GM21526 (cell line): ENCODE measurements at regions not wholly inside any gene's neighbourhood (a gene's known extent, or its start where the extent isn't known, plus 50 kb on each side); places are given as distances from the start of the nearest gene placed in this dataset.

Source experiments
- ATAC-seq: cut with Tn5 transposase; IDR thresholded peaks from one replicate; pipeline ENCODE4 v1.9.1; 2021; ENCODE audit warnings: moderate library complexity; ENCODE audit not compliant: unreplicated experiment, low FRiP score

GRCh38 chr10:78566284-78567111 is 502.3 kb upstream of the ZMIZ1 start:
- ATAC-seq: no peak

- no peak for ATAC-seq
Observed at GRCh38 chr10:78567680-78568455, 500.9 kb upstream of the ZMIZ1 start.

GRCh38 chr10:78568620-78569019 is 500.1 kb upstream of the ZMIZ1 start:
- ATAC-seq: no peak

- no peak for ATAC-seq
Observed at GRCh38 chr10:78570633-78571235, 498.0 kb upstream of the ZMIZ1 start.

- no peak for ATAC-seq
Observed at GRCh38 chr10:78571286-78571685, 497.5 kb upstream of the ZMIZ1 start.

DNA sequence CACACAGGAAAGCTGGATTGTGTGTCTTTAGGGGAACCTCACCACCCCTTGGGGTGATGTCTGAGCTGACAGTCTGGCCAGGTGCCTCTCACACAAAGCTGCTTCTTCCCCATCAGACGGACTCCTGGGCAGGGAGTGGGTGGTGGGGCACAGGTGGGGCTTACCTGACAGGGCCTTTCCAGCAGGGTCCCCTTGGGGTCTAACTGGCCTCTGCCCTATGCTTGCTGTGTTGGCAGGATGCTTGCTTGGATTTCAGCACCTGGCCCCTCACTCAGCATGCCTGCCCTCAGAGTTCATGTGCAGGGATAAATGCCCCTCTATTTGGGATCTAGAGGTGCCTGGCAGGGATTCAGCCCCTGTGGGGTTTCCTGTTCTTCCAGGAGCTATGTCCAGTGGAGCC is 496.9 kb upstream of the ZMIZ1 start:
- no peak for ATAC-seq

- no peak for ATAC-seq
Observed at GRCh38 chr10:78572565-78572964, 496.2 kb upstream of the ZMIZ1 start.

DNA sequence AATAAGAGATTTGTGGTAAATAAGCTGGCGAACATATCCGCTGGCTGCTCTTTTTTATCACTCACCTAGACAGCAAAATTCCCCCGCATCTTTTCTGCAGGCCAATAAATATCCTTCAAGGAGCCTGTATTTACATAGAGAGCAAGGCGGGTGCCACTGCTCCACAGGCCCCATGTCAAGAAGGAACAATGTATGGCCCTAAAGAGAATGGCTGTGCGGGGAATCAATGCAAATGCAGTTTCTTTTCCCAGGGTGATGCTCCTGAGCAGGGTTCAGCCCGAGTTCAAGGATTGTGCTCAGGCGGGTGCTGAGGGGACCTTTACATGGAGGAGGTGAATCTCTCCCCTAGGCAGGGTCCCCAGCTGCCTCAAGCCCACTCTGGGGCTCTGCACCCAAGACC is 494.2 kb upstream of the ZMIZ1 start:
- no peak for ATAC-seq

GRCh38 chr10:78575400-78575799 is 493.4 kb upstream of the ZMIZ1 start:
- no peak for ATAC-seq

- ATAC-seq: no peak
Observed at GRCh38 chr10:78576276-78576675, 492.5 kb upstream of the ZMIZ1 start.

DNA sequence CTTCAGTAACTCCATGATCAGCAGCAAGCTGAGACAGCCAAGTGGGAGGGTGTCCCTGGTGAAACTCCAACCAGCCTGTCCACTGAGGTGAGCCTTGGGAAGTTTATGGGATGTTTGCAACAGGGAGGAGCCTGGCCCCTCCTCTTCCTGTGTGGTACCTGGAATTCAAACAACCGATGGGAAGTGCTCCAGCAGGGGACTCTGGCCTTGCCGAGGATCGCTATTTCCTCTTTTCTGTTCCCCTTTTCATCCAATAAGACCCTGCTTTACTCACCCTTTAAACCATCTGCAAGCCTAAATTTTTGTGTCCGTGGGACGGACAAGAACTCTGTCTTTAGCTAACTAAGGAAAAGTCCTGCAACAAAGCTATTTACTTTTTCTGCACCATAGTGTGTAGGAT is 491.1 kb upstream of the ZMIZ1 start:
- ATAC-seq: no peak

DNA sequence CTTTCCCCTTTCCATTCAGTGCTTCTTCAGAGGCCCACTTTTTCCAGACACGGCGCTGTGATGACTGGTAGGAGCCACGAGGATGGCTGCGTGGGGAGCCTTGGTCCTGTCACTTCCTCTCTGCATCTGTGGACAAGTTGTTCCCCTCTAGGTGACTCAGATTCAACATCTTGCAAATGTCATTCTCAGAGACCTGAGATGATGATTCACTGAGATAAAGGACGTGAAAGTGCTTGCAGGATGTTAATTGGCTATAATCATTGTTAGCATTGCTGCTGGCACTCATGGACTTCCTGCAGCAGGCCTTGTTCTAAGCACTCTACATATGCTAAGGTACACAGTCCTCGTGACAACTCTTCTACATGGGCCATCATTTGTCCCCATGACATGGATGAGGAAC is 489.8 kb upstream of the ZMIZ1 start:
- no peak for ATAC-seq

DNA sequence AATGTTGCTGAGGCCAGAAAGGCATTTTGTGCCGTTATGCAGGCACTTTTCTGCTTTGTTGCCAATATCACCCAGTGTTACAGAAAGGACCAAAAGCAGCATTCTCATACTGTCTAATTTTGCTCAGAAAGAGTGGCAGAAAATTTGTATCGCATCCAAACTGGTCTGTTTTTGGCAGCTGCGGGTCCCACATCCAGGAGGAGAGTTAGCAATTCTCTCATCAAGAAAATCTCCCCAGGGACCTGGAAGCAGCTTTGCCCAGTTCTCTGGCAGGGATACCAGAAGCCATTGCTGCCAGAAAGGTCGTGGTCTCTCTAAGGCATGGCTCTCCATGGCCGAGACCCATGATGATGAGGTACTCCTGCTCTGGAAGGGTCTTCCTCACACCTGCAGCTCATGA is 489.2 kb upstream of the ZMIZ1 start:
- ATAC-seq: no peak

- no peak for ATAC-seq
Observed at GRCh38 chr10:78579995-78580394, 488.8 kb upstream of the ZMIZ1 start.

DNA sequence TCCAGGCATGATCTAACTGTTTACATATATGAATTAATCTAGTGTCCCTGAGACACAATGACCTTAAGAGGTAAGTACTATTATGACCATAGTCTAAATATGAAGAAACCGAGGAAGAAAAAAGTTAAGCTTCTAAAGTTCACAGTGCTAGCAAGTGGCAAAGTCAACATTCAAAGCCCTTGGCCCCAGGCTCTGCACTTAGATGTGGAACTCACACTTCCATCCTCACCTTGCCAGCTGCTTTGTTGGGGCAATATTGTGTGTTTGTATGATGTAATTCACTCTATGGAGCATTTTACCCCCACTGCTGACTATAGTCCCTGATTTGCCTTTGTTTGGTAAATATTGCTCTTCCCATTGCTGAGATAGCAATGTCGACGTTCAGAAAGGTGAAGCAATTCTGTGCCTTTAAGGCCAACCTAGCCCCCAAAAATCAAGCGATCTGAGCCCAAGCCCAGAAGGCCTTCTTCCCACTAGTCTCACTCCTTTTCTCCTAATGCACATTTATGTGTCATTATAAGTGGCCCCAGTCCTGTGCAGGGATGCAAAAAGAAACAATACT is 487.6 kb upstream of the ZMIZ1 start:
- no peak for ATAC-seq

GRCh38 chr10:78582540-78582939 is 486.2 kb upstream of the ZMIZ1 start:
- ATAC-seq: no peak

DNA sequence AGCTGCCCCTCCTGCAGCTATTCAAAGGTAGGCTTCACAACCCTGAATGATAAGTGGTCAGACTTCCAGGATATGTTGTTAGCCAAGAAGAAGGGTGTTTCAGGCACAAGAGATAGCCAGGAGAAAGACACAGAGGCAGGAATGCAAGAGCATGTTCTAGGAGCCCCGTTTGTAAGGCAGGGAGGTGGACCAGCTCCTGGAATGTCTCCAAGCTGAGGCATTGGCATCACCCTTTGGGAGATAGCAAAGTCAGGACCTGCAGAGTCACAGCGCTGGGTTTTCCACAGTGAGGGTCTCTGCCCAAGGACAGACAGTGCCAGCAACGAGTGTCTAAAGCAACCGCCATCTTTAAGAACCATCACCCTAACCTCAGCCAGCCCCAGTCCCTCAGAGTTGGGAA is 484.5 kb upstream of the ZMIZ1 start:
- no peak for ATAC-seq

DNA sequence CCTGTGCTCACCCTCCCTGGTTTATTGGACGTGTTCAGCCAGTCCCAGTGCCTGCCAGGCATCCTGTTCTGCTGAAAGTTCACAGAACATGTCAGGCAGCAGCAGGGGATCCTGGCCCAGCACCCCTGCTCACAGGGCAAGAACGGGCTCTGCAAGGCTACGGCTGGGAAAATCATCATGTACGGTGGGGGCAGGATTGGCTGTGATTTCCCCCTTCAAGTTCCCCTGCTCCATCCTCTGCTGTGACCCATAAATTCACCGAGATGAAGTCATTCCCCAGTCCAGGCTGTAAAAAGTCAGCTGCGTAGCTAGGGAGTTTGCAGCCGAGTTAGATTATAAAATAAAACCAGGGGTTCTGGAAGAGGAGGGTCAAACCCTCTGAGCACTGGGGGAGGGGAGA is 484.1 kb upstream of the ZMIZ1 start:
- no peak for ATAC-seq

DNA sequence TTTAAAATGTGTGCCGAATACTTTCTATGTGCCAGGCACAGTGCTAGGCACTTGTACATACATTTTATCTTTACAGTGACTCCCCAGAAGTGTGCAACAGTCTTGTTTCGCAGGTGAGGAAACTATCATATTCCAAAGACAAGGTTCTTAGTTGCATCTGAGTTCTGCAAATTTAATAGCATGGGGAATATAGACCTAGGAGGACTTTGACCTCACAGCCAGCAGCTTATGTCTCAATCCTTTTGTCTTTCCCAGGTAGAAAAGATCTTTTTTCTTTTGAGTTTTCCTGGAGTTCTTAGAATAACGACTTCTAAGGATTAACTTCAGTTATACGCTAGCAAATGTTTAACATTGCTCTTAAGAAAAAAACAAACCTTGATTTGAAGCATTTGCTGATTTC is 482.8 kb upstream of the ZMIZ1 start:
- ATAC-seq: no peak

GRCh38 chr10:78588194-78588811 is 480.5 kb upstream of the ZMIZ1 start:
- no peak for ATAC-seq

- ATAC-seq: no peak
Observed at GRCh38 chr10:78589687-78590086, 479.1 kb upstream of the ZMIZ1 start.
